ACHN (cell line): ENCODE measurements at regions not wholly inside any gene's neighbourhood (a gene's known extent, or its start where the extent isn't known, plus 50 kb on each side); places are given as distances from the start of the nearest gene placed in this dataset.
"Not testable (repeated sequence)": the region's sequence is repeated elsewhere in the genome, so short reads cannot be mapped to it uniquely, and the experiment has no call there.

Experiments used
- DNase-seq: peaks from one replicate; pipeline ENCODE4 v3.0.0-alpha.2; 2015
- in situ Hi-C: cut with HindIII; loops from 2 replicates; pipeline ENCODE4 v1.10.0; 2017; ENCODE audit warnings: low sequenced_read_pairs, low pct_ligation_motif_present, low pct_unique_long_range_greater_than_20kb

DNA sequence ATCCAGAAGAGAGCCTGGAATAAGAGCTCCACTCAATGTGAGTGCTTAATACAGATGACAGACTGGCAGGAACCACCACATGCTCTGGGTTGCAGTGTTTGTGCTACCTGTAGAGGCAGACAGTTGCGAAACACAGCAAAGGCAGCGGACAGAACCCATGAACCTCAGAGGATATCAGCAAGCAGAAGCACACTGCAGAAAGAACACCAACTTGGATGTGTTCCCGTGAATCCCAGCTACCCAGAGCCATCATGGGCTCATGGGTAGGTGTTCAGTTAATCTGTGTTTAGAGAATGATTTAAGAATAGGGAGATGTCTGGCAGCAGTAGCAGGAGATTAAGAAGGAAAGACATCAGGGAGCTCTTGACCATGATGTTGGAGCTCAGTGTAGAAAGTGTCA, 133.3 kb upstream of the FOXQ1 start:
- DNase-seq, result no peak
- in situ Hi-C loops, result no loop called here

GRCh38 chr6:1176567-1176966, 135.3 kb upstream of the FOXQ1 start:
- no peak for DNase-seq
- in situ Hi-C loops, result no loop called here

GRCh38 chr6:1175877-1176276, 136.0 kb upstream of the FOXQ1 start:
- no peak for DNase-seq
- in situ Hi-C loops, result no loop called here

- no peak for DNase-seq
- in situ Hi-C loops, result no loop called here
These were observed 141.1 kb upstream of the FOXQ1 start for GRCh38 chr6:1170794-1171193.

GRCh38 chr6:1164600-1164999, 147.3 kb upstream of the FOXQ1 start:
- no peak for DNase-seq
- in situ Hi-C loops, result no loop called here

- no peak for DNase-seq
- in situ Hi-C loops, result no loop called here
These were observed 148.4 kb upstream of the FOXQ1 start for GRCh38 chr6:1163501-1163900.

GRCh38 chr6:1162367-1163275, 149.3 kb upstream of the FOXQ1 start:
- in situ Hi-C loops, result no loop called here
- peak; percentile 29 for DNase-seq

DNA sequence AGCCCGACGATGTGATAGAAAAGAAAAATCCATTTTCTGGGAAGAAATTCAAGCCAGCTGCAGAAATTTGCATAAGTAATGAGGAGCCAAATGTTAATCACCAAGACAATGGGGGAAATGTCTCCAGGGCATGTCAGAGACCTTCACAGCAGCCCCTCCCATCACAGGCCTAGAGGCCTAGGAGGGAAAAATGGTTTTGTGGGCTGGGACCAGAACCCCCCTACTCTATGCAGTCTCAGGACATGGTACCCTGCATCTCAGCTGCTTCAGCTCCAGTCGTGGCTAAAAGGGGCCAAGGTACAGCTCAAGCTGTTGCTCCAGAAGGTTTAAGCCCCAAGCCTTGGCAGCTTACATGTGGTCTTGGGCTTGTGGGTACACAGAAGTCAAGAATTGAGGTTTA, 155.5 kb upstream of the FOXQ1 start:
- DNase-seq, in situ Hi-C loops: not testable (repeated sequence)

- in situ Hi-C loops, result no loop called here
- DNase-seq, result no peak
These were observed 158.1 kb upstream of the FOXQ1 start for GRCh38 chr6:1153696-1154245.

DNA sequence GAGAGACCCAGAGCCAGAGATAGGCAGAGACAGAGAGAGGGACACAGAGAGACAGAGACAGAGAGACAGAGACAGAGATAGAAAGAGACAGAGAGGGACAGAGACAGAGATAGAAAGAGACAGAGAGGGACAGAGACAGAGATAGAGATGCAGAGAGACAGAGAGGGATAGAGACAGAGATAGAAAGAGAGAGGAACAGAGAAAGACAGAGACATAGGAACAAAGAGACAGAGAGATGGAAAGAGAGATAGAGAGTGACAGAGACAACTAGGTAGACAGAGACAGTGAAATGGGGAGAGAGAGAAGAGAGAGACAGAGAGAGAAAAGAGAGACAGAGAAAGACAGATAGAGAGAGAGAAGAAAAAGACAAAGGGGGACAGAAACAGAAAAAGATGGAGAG, 165.4 kb upstream of the FOXQ1 start:
- in situ Hi-C loops, result no loop called here
- DNase-seq, result no peak

DNA sequence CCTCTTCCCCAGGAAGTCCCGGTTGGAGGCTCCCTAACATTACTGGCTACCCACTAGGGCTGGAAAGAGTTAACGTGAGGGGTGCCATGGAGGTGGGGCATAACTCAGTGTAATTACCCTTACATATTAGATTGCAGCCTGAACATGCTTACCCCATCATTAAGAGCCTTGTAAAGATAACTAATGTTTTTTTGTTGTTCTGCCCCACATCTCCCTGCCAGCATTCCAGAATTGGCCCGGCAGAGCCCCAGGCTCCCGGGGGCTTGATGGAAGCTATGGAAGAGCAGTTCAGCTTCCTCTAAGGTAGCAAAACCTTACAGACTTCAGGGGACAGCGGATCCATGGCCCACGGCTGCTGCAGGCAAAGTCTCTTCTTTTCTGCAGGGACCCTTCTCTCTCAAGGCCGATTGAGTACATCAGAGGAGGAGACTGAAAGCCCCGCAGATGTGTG, 166.1 kb upstream of the FOXQ1 start:
- no peak for DNase-seq
- in situ Hi-C loops, result no loop called here

DNA sequence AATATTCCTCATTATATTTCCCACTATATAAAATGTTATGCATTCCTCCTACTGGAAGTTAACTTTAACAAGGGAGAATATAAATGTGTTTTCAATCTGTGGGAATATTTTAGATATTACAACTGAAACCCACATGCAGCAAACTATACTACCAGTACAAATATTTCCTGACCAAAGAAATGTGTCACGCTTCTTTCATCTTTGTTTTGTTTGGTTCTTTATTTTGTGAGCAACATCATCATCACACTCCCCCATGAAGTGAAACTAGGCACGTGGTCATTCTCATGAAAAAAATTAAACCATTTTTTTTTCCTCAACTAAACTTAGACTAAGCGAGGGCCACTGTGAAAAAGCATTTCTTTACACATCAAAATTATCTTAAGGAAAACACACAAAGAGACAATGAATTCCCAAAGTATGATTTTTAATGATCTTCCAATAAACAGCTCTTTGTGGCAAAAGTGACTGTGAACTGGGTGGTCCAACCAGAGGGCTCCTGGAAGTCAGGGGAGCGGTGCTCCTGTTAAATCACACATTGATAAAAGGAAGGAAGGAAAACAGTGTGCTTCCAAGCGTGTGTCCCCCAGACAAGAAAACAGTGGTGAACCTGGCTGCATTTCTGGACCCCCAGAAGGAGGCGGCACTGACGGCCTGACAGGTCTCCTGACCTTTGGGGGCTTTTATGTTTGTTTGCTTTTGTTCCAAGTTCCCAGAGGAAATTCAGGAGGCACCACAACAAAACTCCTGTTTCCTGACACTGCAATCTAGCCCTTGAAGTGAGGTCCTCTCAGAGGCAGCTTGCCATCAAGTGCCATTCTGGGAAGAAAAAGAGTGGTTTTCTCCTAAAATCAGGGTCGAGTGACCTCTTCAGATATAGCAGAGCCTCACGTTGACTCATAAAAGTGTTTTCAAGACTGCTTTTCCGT, 166.8 kb upstream of the FOXQ1 start:
- in situ Hi-C loops, result no loop called here
- DNase-seq, result no peak

- no peak for DNase-seq
- in situ Hi-C loops, result no loop called here
These were observed 168.2 kb upstream of the FOXQ1 start for GRCh38 chr6:1143655-1144054.

GRCh38 chr6:1139155-1139890, 172.6 kb upstream of the FOXQ1 start:
- in situ Hi-C loops, result no loop called here
- DNase-seq, result no peak

- DNase-seq, result no peak
- in situ Hi-C loops, result no loop called here
These were observed 174.0 kb upstream of the FOXQ1 start for GRCh38 chr6:1137849-1138248.

DNA sequence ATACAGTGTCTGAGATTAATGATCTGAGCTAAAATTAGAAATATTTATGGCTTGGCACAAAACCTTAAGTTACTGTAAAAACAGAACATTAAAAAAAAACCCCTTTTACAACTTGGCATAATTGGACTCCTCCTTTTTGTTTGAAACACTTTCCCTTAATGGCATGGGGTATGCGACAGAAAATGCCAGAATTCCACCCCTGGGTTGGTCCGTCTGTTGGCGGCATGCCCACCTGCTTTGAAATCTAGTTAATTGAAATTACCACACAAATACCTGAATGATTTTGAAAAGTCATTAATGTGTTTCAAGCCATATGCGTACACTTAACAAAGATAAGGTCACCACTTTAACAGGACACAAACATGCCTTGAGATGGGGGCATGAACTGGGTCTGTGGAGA, 175.1 kb upstream of the FOXQ1 start:
- in situ Hi-C loops, result no loop called here
- DNase-seq, result no peak

DNA sequence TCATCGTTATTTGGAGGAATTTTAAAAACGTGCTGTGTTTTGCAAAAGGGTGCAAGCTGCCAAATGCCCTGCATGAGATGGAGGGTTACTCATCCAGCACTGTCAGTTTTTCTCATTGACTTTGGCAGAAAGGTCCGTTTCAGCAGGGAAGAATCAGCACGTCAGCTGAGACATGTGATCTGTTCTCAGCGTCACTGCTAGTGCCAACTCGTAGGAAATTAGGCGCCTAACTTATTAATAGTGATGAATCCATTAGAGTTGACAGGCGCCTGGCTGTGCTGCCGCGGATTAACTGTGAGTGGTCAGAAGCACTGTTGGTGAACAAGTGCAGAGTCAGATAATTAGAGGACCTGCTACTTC, 175.5 kb upstream of the FOXQ1 start:
- DNase-seq, result peak; percentile 59
- in situ Hi-C loops, result no loop called here

GRCh38 chr6:1135726-1136414, 176.0 kb upstream of the FOXQ1 start:
- no peak for DNase-seq
- in situ Hi-C loops, result no loop called here
